CD4-positive, alpha-beta memory T cell (primary cell): ENCODE measurements at regions not wholly inside any gene's neighbourhood (a gene's known extent, or its start where the extent isn't known, plus 50 kb on each side); places are given as distances from the start of the nearest gene placed in this dataset.

Experiments
- CTCF ChIA-PET: fragments of 350-600 bp; sonication (Branson Sonifier 250); formaldehyde crosslinking; loops from one replicate; lab custom pipeline; 2021; ENCODE audit warnings: inconsistent platforms; ENCODE audit not compliant: partially characterized antibody; lab: Charles Lee
- POLR2A ChIA-PET: fragments of 350-600 bp; sonication (Branson Sonifier 250); formaldehyde crosslinking; loops from one replicate; lab custom pipeline; 2021; ENCODE audit not compliant: partially characterized antibody; lab: Charles Lee
- DNase-seq, 5 donors: peaks; one replicate each; pipeline versions ENCODE4 v3.0.0 to v3.0.0-alpha.2; 2020 to 2022; ENCODE audit warnings: mixed read lengths in 1 of 5
- H3K27ac ChIP-seq: one replicate; pipeline ENCODE4 v1.7.0; 2013; ENCODE audit warnings: low read depth, low read length
- H3K27me3 ChIP-seq: 2 replicates; pipeline ENCODE4 v1.7.0; 2013; ENCODE audit warnings: mild to moderate bottlenecking, low read length, moderate library complexity; ENCODE audit not compliant: insufficient read depth
- H3K36me3 ChIP-seq: 2 replicates; pipeline ENCODE4 v1.7.0; 2013; ENCODE audit warnings: mild to moderate bottlenecking, low read length, moderate library complexity; ENCODE audit not compliant: insufficient read depth
- H3K4me1 ChIP-seq: 2 replicates; pipeline ENCODE4 v1.7.0; 2013; ENCODE audit warnings: mild to moderate bottlenecking, low read length, moderate library complexity; ENCODE audit not compliant: insufficient read depth
- H3K4me3 ChIP-seq, 2 donors: one replicate each; pipeline ENCODE4 v1.7.0; 2013; ENCODE audit warnings: low read length in 2 of 2, mild to moderate bottlenecking in 1 of 2
- H3K9me3 ChIP-seq, 2 donors: one replicate each; pipeline ENCODE4 v1.7.0; 2013; ENCODE audit warnings: low read length in 2 of 2, control low read depth in 1 of 2; ENCODE audit not compliant: control insufficient read depth in 1 of 2
- H3K27ac Mint-ChIP-seq, 7 donors: one replicate each; pipeline ENCODE4 v1.8.0; 2020 to 2021; ENCODE audit warnings: mixed read lengths in 7 of 7, mild to moderate bottlenecking in 6 of 7, inconsistent platforms in 3 of 7, moderate library complexity in 3 of 7
- H3K27me3 Mint-ChIP-seq, 2 donors: one replicate each; pipeline ENCODE4 v1.8.0; 2020 to 2021; ENCODE audit warnings: mixed read lengths in 2 of 2
- H3K36me3 Mint-ChIP-seq, 2 donors: one replicate each; pipeline ENCODE4 v1.8.0; 2020 to 2021; ENCODE audit warnings: mixed read lengths in 2 of 2, inconsistent platforms in 1 of 2, mild to moderate bottlenecking in 1 of 2
- H3K4me1 Mint-ChIP-seq, 4 donors: one replicate each; pipeline ENCODE4 v1.8.0; 2020 to 2021; ENCODE audit warnings: mixed read lengths in 4 of 4, mild to moderate bottlenecking in 1 of 4
- H3K4me3 Mint-ChIP-seq, 8 donors: one replicate each; pipeline ENCODE4 v1.8.0; 2020 to 2021; ENCODE audit warnings: mixed read lengths in 8 of 8, mild to moderate bottlenecking in 7 of 8, moderate library complexity in 6 of 8, inconsistent platforms in 3 of 8
- H3K9me3 Mint-ChIP-seq, 8 donors: one replicate each; pipeline ENCODE4 v1.8.0; 2020 to 2021; ENCODE audit warnings: mixed read lengths in 8 of 8, mild to moderate bottlenecking in 5 of 8, inconsistent platforms in 3 of 8, moderate library complexity in 1 of 8
- intact Hi-C: fragments of 100-400 bp; cut with micrococcal nuclease; formaldehyde crosslinking; loops from one replicate; pipeline ENCODE4 v1.15.1; 2023

DNA sequence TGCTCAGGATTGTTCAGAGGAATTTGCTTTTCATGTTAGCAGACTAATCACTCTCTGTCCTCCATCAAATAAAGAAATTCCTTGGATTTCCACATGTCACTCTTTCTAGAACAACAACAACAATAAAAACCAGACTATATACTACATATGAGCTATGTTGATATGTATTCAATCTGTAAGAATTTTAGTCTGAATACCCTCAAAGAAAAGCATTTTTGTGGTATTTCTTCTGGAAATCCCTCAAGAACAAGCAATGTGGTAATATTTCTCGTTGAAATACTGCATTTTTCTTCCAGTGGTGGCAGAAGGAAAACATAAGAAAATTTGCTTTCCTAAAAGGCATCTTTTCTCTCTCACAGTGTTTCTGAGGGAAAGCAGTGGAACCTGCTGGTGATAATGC lies 312.6 kb upstream of the RSPO3 start:
- H3K4me1 Mint-ChIP-seq = no peaks in the 10 kb centered on the region
- H3K27ac Mint-ChIP-seq = no peak overlapping the region
- no peaks in the 10 kb centered on the region for H3K4me1 ChIP-seq

DNA sequence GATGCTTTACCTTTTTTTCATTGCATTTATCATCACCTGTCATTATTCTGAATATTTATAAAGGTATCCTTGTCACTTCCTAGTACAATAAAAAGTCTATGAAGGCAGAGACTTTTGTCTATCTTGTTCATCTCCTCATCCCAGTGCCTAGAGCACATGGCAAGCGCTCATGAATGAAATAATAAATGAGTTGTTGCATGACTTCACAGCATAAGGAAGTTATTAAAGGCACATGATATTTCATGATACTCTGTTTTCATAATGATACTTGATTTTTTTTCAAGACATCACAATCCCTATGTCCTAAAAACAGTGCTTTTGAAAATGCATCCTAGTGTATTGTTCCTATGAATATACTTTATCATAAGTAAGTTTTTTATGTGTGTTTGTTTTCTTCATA lies 310.6 kb upstream of the RSPO3 start:
- CTCF ChIA-PET = no interaction called here

More for the DNA sequence above, 312.6 kb upstream of the RSPO3 start:
- Mint-ChIP-seq H3K36me3 (no peaks in the 10 kb centered on the region), H3K27me3 (peaks cover 0 to 2% of the 10 kb centered on the region in 2 donors), H3K4me3 (no peak overlapping the region), H3K9me3 (peaks cover 0 to 4% (median 0%) of the 10 kb centered on the region in 8 donors)
- Histone ChIP-seq H3K36me3 (no peaks in the 10 kb centered on the region), H3K4me3 (no peak overlapping the region), H3K27me3 (no peaks in the 10 kb centered on the region), H3K9me3 (no peaks in the 10 kb centered on the region), H3K27ac (no peak overlapping the region)
- intact Hi-C loops = no loop called here
- ChIA-PET CTCF (no interaction called here), POLR2A (no interaction called here)
- DNase-seq = no peak

DNA sequence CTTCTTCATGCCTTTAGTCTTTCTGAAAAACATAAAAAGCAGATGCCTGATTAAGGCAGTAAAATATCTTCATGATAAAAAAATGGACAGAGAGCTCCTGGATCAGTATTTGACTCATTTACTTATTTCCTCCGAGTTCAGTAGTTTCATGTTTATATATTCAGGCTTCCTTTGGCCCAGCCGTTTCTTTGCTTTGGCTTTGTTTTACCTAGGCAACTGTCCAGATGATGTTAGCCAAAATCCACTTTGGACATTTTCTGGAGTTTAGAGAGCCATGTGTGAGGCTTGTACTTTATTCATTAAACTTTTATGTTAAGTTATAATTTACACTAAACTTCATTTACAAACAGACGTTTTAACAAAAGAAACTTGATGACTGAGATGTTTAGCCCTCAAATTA lies 307.1 kb upstream of the RSPO3 start:
- Mint-ChIP-seq H3K27me3 (no peaks in the 10 kb centered on the region), H3K36me3 (no peaks in the 10 kb centered on the region), H3K9me3 (peaks cover 0 to 2% (median 0%) of the 10 kb centered on the region in 8 donors), H3K4me3 (no peak overlapping the region), H3K27ac (no peak overlapping the region), H3K4me1 (peaks cover 0 to 3% (median 0%) of the 10 kb centered on the region in 4 donors)
- no peak for DNase-seq
- intact Hi-C loops = no loop called here
- ChIA-PET CTCF (no interaction called here), POLR2A (no interaction called here)
- no peaks in the 10 kb centered on the region for H3K4me1 ChIP-seq
- H3K27me3 ChIP-seq = no peaks in the 10 kb centered on the region
- no peak overlapping the region for H3K27ac ChIP-seq
- H3K9me3 ChIP-seq = no peaks in the 10 kb centered on the region
- no peaks in the 10 kb centered on the region for H3K36me3 ChIP-seq
- no peak overlapping the region for H3K4me3 ChIP-seq

More for the DNA sequence above, 310.6 kb upstream of the RSPO3 start:
- H3K4me1 ChIP-seq = no peaks in the 10 kb centered on the region
- Mint-ChIP-seq H3K4me1 (peaks cover 0 to 3% (median 0%) of the 10 kb centered on the region in 4 donors), H3K4me3 (no peak overlapping the region), H3K27ac (no peak overlapping the region), H3K9me3 (peaks cover 0 to 4% (median 0%) of the 10 kb centered on the region in 8 donors), H3K36me3 (no peaks in the 10 kb centered on the region), H3K27me3 (peaks cover 0 to 2% of the 10 kb centered on the region in 2 donors)
- H3K4me3 ChIP-seq = no peak overlapping the region
- DNase-seq = no peak
- POLR2A ChIA-PET = no interaction called here
- no peaks in the 10 kb centered on the region for H3K36me3 ChIP-seq
- intact Hi-C loops = no loop called here
- no peaks in the 10 kb centered on the region for H3K27me3 ChIP-seq
- H3K27ac ChIP-seq = no peak overlapping the region
- no peaks in the 10 kb centered on the region for H3K9me3 ChIP-seq

DNA sequence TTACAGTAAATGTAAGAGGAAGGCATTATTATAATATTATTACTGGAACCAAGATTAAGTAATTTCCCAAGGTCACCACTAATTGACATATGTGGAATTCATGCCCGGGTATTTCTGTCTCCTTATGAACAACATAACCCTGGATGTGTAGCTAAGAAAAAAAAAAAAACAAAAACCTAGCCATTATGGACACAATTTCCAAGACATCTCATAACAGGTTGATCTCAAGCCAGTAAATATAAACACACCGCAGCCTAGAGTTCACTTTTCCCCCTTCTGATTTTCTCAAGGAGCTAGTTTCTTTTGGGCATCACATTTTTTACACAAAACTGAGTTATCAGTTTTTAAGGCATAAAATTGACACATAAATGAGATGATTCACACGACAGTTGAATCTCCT lies 306.5 kb upstream of the RSPO3 start:
- intact Hi-C loops = no loop called here
- Mint-ChIP-seq H3K27me3 (no peaks in the 10 kb centered on the region), H3K36me3 (no peaks in the 10 kb centered on the region), H3K27ac (no peak overlapping the region), H3K9me3 (peaks cover 0 to 3% (median 0%) of the 10 kb centered on the region in 8 donors), H3K4me3 (no peak overlapping the region), H3K4me1 (peaks cover 0 to 3% (median 0%) of the 10 kb centered on the region in 4 donors)
- Histone ChIP-seq H3K9me3 (no peaks in the 10 kb centered on the region), H3K4me3 (no peak overlapping the region), H3K4me1 (no peaks in the 10 kb centered on the region), H3K27me3 (no peaks in the 10 kb centered on the region), H3K36me3 (no peaks in the 10 kb centered on the region), H3K27ac (no peak overlapping the region)
- DNase-seq = no peak
- CTCF ChIA-PET = interaction anchor here (0.9 kb wide), 1 partner anchor 9 kb away, joined by 3 read pairs; no protein-coding TSS in a partner anchor
- POLR2A ChIA-PET = no interaction called here

DNA sequence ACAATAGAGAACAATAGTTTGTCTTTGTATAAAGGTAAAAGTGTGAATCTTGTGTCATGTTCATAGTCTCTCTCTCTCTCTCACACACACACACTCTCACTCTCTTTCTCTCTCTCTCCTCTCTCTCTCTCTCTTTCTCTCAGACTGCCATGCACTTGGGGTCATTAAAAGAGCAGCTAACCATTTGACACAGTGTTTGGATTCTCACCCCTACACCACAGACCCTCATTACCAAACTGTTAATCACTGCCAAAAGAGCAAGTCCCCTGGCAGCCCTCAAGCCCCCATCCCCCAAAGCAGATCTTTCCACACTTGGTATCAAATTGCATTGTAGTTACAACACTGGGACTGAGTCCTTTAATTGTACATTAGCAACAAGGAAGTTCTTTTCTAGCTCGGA lies 305.8 kb upstream of the RSPO3 start:
- H3K4me3 Mint-ChIP-seq = peak overlapping the region in 2 of 8 donors; percentile 5 to 17
- H3K4me1 ChIP-seq = no peaks in the 10 kb centered on the region
- no peaks in the 10 kb centered on the region for H3K9me3 ChIP-seq
- no peaks in the 10 kb centered on the region for H3K27me3 Mint-ChIP-seq
- intact Hi-C loops = no loop called here
- no peak overlapping the region for H3K27ac Mint-ChIP-seq
- H3K4me1 Mint-ChIP-seq = peaks cover 0 to 3% (median 0%) of the 10 kb centered on the region in 4 donors
- no peak overlapping the region for H3K4me3 ChIP-seq
- no peaks in the 10 kb centered on the region for H3K27me3 ChIP-seq
- no peaks in the 10 kb centered on the region for H3K36me3 ChIP-seq
- no peak overlapping the region for H3K27ac ChIP-seq
- ChIA-PET POLR2A (no interaction called here), CTCF (interaction anchor here (0.9 kb wide), 1 partner anchor 9 kb away, joined by 3 read pairs; no protein-coding TSS in a partner anchor)
- no peak for DNase-seq
- H3K36me3 Mint-ChIP-seq = no peaks in the 10 kb centered on the region
- peaks cover 0 to 3% (median 0%) of the 10 kb centered on the region in 8 donors for H3K9me3 Mint-ChIP-seq

- H3K27me3 Mint-ChIP-seq = peaks cover 0 to 1% of the 10 kb centered on the region in 2 donors
- intact Hi-C loops = no loop called here
- H3K9me3 ChIP-seq = no peaks in the 10 kb centered on the region
- peaks cover 0 to 3% (median 0%) of the 10 kb centered on the region in 8 donors for H3K9me3 Mint-ChIP-seq
- no peak overlapping the region for H3K4me3 ChIP-seq
- CTCF ChIA-PET = interaction anchor here (1.2 kb wide), 1 partner anchor 8 kb away, joined by 3 read pairs; no protein-coding TSS in a partner anchor
- no peaks in the 10 kb centered on the region for H3K27me3 ChIP-seq
- H3K4me1 ChIP-seq = no peaks in the 10 kb centered on the region
- no peak overlapping the region for H3K27ac ChIP-seq
- H3K36me3 Mint-ChIP-seq = no peaks in the 10 kb centered on the region
- H3K4me3 Mint-ChIP-seq = no peak overlapping the region
- no peaks in the 10 kb centered on the region for H3K36me3 ChIP-seq
- no peaks in the 10 kb centered on the region for H3K4me1 Mint-ChIP-seq
- POLR2A ChIA-PET = no interaction called here
- H3K27ac Mint-ChIP-seq = no peak overlapping the region
- DNase-seq = no peak
Observed at GRCh38 chr6:126820634-126821033, 297.8 kb upstream of the RSPO3 start.

- ChIA-PET CTCF (interaction anchor here (1.2 kb wide), 1 partner anchor 9 kb away, joined by 3 read pairs; no protein-coding TSS in a partner anchor), POLR2A (no interaction called here)
- Mint-ChIP-seq H3K4me1 (no peaks in the 10 kb centered on the region), H3K4me3 (no peak overlapping the region), H3K27me3 (peaks cover 0 to 1% of the 10 kb centered on the region in 2 donors), H3K36me3 (no peaks in the 10 kb centered on the region), H3K27ac (no peak overlapping the region), H3K9me3 (no peaks in the 10 kb centered on the region)
- no peaks in the 10 kb centered on the region for H3K9me3 ChIP-seq
- no peaks in the 10 kb centered on the region for H3K4me1 ChIP-seq
- intact Hi-C loops = no loop called here
- H3K4me3 ChIP-seq = no peak overlapping the region
- H3K36me3 ChIP-seq = no peaks in the 10 kb centered on the region
- DNase-seq = no peak
- no peaks in the 10 kb centered on the region for H3K27me3 ChIP-seq
- no peak overlapping the region for H3K27ac ChIP-seq
Observed at GRCh38 chr6:126821706-126822105, 296.8 kb upstream of the RSPO3 start.
